OCI-LY7 (cell line): ENCODE measurements at regions not wholly inside any gene's neighbourhood (a gene's known extent, or its start where the extent isn't known, plus 50 kb on each side); places are given as distances from the start of the nearest gene placed in this dataset.

Source experiments
- EZH2phosphoT487 ChIP-seq: fragments of 200-600 bp; sonication (generic); IDR thresholded peaks from 2 replicates; pipeline ENCODE4 v1.6.1; 2018; ENCODE audit warnings: low read depth, borderline replicate concordance, mild to moderate bottlenecking, mixed run types, antibody characterized with exemption, low read length, moderate library complexity, mixed read lengths
- TF ChIP-seq, protein P1 (sequence below): fragments of 200-600 bp; sonication (generic); conservative IDR thresholded peaks from 2 replicates; pipeline ENCODE4 v1.5.1; 2014; ENCODE audit warnings: mild to moderate bottlenecking, antibody characterized with exemption, low read length, moderate library complexity, mixed read lengths

DNA sequence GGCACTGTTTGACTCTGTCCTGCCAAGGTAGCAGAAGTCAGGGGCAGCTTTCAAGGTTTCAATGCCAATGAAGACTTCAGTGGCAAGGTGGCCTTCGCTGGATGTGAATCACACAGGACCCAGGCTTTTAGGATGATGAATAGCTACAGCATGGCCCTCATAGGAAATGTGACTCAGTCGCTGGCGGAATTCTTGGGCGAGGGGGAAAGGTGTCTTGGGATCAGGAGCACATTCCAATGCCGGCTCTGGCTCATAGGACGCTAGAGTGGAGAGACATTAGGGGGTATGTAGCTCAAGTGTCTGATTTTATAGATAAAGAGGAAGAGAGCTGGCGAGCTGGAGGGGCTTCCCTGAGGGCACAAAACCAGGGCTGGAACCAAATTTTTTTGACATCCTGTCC lies 68.6 kb downstream of the SMIM21 start:
- TF ChIP-seq, protein P1, sequence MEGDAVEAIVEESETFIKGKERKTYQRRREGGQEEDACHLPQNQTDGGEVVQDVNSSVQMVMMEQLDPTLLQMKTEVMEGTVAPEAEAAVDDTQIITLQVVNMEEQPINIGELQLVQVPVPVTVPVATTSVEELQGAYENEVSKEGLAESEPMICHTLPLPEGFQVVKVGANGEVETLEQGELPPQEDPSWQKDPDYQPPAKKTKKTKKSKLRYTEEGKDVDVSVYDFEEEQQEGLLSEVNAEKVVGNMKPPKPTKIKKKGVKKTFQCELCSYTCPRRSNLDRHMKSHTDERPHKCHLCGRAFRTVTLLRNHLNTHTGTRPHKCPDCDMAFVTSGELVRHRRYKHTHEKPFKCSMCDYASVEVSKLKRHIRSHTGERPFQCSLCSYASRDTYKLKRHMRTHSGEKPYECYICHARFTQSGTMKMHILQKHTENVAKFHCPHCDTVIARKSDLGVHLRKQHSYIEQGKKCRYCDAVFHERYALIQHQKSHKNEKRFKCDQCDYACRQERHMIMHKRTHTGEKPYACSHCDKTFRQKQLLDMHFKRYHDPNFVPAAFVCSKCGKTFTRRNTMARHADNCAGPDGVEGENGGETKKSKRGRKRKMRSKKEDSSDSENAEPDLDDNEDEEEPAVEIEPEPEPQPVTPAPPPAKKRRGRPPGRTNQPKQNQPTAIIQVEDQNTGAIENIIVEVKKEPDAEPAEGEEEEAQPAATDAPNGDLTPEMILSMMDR, result no peak
- no peak for TF ChIP-seq EZH2phosphoT487
